A673 (cell line): ENCODE measurements at regions not wholly inside any gene's neighbourhood (a gene's known extent, or its start where the extent isn't known, plus 50 kb on each side); places are given as distances from the start of the nearest gene placed in this dataset.
"Not testable (repeated sequence)": the region's sequence is repeated elsewhere in the genome, so short reads cannot be mapped to it uniquely, and the experiment has no call there.

Experiments used
- BruUV-seq: library from RNA; stranded (reverse); fragments of 400-500 nt; replicated peaks from 2 replicates; lab custom pipeline; 2021; lab: Mats Ljungman, UMichigan
- CTCF ChIA-PET: fragments of 300-600 bp; sonication (Branson Sonifier 250); formaldehyde crosslinking; loops from one replicate; lab custom pipeline; 2022; ENCODE audit warnings: antibody characterized with exemption; lab: Charles Lee
- POLR2A ChIA-PET: fragments of 300-600 bp; sonication (Branson Sonifier 250); formaldehyde crosslinking; loops from one replicate; lab custom pipeline; 2022; ENCODE audit warnings: antibody characterized with exemption; ENCODE audit not compliant: low non-redundant PET; lab: Charles Lee
- DNase-seq: peaks from one replicate; pipeline ENCODE4 v3.0.0-alpha.2; 2015; ENCODE audit warnings: low spot score
- H3K27ac ChIP-seq: fragments of 200-600 bp; sonication (generic); 2 replicates; pipeline ENCODE4 v1.5.1; 2016; ENCODE audit warnings: mixed run types, low read depth, mild to moderate bottlenecking, mixed read lengths, antibody characterized with exemption, low read length; ENCODE audit not compliant: poor library complexity, severe bottlenecking
- H3K27me3 ChIP-seq: fragments of 200-600 bp; sonication (generic); replicated peaks from 2 replicates; pipeline ENCODE4 v1.6.1; 2017; ENCODE audit warnings: mixed run types, low read depth, mild to moderate bottlenecking, mixed read lengths, antibody characterized with exemption, low read length; ENCODE audit not compliant: insufficient read depth, poor library complexity
- H3K36me3 ChIP-seq: fragments of 200-600 bp; sonication (generic); 2 replicates; pipeline ENCODE4 v1.6.1; 2016; ENCODE audit warnings: mixed run types, mild to moderate bottlenecking, mixed read lengths, antibody characterized with exemption, low read length; ENCODE audit not compliant: insufficient read depth, poor library complexity, severe bottlenecking
- H3K4me1 ChIP-seq: fragments of 200-600 bp; sonication (generic); 2 replicates; pipeline ENCODE4 v1.6.1; 2017; ENCODE audit warnings: mixed run types, mild to moderate bottlenecking, mixed read lengths, antibody characterized with exemption, low read length; ENCODE audit not compliant: insufficient read depth, poor library complexity, severe bottlenecking
- H3K4me3 ChIP-seq: fragments of 200-600 bp; sonication (generic); 2 replicates; pipeline ENCODE4 v1.5.1; 2016; ENCODE audit warnings: low read depth, mixed run types, mild to moderate bottlenecking, mixed read lengths, low read length; ENCODE audit not compliant: poor library complexity, severe bottlenecking
- H3K9me3 ChIP-seq: fragments of 200-600 bp; sonication (generic); 2 replicates; pipeline ENCODE4 v1.6.1; 2016; ENCODE audit warnings: mixed run types, low read depth, mild to moderate bottlenecking, mixed read lengths, antibody characterized with exemption, low read length; ENCODE audit not compliant: poor library complexity, severe bottlenecking
- EZH2 ChIP-seq: fragments of 200-600 bp; sonication (generic); IDR thresholded peaks from 2 replicates; pipeline ENCODE4 v1.6.1; 2017; ENCODE audit warnings: borderline replicate concordance, low read depth, mild to moderate bottlenecking, mixed read lengths, antibody characterized with exemption, low read length; ENCODE audit not compliant: poor library complexity, severe bottlenecking
- intact Hi-C: fragments of 100-400 bp; cut with micrococcal nuclease; formaldehyde crosslinking; loops from one replicate; pipeline ENCODE4 v1.10.0; 2022; ENCODE audit not compliant: unreplicated experiment
- TF ChIP-seq, protein P1 (sequence below): fragments of 300-800, 200-600 bp; sonication (generic); conservative IDR thresholded peaks from 2 replicates; pipeline ENCODE4 v1.5.1; 2017; ENCODE audit warnings: low read depth, mild to moderate bottlenecking, antibody characterized with exemption, low read length, moderate library complexity, mixed read lengths

DNA sequence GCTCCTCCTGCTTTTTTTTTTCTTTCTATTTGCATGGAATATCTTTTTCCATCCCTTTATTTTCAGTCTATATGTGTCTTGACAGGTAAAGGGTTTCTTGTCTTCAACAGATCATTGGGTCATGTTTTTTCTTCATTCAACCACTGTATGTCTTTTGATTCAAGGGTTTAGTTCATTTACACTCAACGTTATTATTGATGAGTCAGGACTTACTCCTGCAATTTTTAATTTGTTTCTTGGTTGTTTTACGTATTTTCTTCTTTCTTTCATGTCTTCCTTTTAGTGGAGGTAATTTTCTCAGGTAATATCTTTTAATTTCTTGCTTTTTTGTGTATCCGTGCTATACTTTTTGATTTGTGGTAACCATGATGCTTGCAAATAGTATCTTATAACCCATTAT lies 429.1 kb upstream of the HTR1E start:
- ChIA-PET CTCF (no interaction called here), POLR2A (no interaction called here)
- H3K27ac ChIP-seq: no peak overlapping the region
- no peak overlapping the region for H3K4me3 ChIP-seq
- H3K27me3 ChIP-seq: no peaks in the 10 kb centered on the region
- H3K4me1 ChIP-seq: no peaks in the 10 kb centered on the region
- H3K36me3 ChIP-seq: no peaks in the 10 kb centered on the region
- intact Hi-C loops: no loop called here
- no peak for DNase-seq
- TF ChIP-seq, protein P1, sequence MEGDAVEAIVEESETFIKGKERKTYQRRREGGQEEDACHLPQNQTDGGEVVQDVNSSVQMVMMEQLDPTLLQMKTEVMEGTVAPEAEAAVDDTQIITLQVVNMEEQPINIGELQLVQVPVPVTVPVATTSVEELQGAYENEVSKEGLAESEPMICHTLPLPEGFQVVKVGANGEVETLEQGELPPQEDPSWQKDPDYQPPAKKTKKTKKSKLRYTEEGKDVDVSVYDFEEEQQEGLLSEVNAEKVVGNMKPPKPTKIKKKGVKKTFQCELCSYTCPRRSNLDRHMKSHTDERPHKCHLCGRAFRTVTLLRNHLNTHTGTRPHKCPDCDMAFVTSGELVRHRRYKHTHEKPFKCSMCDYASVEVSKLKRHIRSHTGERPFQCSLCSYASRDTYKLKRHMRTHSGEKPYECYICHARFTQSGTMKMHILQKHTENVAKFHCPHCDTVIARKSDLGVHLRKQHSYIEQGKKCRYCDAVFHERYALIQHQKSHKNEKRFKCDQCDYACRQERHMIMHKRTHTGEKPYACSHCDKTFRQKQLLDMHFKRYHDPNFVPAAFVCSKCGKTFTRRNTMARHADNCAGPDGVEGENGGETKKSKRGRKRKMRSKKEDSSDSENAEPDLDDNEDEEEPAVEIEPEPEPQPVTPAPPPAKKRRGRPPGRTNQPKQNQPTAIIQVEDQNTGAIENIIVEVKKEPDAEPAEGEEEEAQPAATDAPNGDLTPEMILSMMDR: no peak
- TF ChIP-seq EZH2: no peak
- H3K9me3 ChIP-seq: peaks cover 13% of the 10 kb centered on the region
- BruUV-seq: no TSS peak

DNA sequence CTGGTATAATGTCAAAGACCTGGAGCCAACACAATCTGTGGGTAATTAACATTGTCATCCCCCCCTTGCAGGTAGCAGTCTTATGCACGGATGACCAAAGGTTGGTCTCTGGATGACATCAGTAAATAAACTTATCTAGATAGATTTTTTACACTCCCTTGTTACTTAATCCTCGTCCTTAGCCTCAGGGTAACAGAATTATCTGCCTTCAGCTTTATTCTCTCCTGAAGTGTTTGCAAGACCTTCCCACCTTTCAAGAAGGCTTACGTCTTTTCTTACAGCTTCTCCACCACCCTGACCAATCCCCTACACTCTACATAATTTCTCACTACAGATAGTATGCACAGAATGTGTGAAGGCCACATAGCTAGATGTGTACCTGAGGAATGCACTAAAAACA lies 434.8 kb upstream of the HTR1E start:
- no peaks in the 10 kb centered on the region for H3K4me1 ChIP-seq
- peaks cover 6% of the 10 kb centered on the region for H3K9me3 ChIP-seq
- TF ChIP-seq, protein P1: no peak
- no peak for TF ChIP-seq EZH2
- DNase-seq: no peak
- intact Hi-C loops: no loop called here
- CTCF ChIA-PET: no interaction called here
- H3K27ac ChIP-seq: no peak overlapping the region
- H3K36me3 ChIP-seq: no peaks in the 10 kb centered on the region
- no TSS peak for BruUV-seq
- POLR2A ChIA-PET: no interaction called here
- no peak overlapping the region for H3K4me3 ChIP-seq
- no peaks in the 10 kb centered on the region for H3K27me3 ChIP-seq

DNA sequence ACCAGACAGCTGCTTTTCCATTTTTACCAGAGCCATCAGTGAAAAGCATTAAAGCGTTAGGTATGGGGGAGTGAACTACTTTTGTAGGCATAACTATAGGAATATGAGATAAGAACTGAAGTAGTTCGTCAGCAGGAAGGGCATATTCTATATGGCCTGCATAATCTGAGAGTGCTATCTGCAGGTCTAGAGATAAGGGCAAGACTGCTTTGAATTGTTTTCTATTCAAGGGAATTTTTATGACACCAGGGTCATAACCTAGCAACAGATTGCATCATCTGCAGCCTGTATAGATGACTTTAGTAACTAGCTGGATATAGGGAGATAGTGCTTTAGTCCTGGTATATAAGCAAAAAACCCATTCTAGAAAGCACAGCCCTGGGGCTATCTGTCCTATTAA lies 437.3 kb upstream of the HTR1E start:
- Histone ChIP-seq H3K36me3 (no peaks in the 10 kb centered on the region), H3K4me3 (no peak overlapping the region), H3K4me1 (no peaks in the 10 kb centered on the region), H3K27ac (no peak overlapping the region), H3K9me3 (peaks cover 1% of the 10 kb centered on the region), H3K27me3 (no peaks in the 10 kb centered on the region)
- TF ChIP-seq, protein P1: no peak
- no peak for TF ChIP-seq EZH2
- intact Hi-C loops: no loop called here
- BruUV-seq: no TSS peak
- POLR2A ChIA-PET: no interaction called here
- CTCF ChIA-PET: no interaction called here
- no peak for DNase-seq

DNA sequence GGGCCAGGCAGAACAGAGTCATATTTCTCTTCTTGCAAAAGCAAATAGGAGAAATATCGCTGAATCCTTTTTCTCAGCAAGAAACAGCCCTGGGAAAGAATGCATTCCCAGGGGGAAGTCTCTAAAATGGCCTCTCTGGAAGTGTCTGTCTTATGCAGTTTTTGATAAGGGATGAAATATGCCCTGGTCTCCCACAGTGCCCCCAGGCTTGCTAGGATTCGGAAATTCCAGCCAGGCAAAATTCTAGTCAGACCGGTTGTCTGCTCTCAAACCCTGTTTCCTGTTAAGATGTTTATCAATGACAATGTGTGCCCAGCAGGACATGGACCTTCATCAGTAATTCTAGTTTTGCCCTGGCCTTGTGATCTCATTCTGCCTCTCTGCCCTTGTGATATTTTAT lies 448.3 kb upstream of the HTR1E start:
- H3K9me3 ChIP-seq, BruUV-seq, H3K4me1 ChIP-seq, DNase-seq, intact Hi-C loops, H3K27ac ChIP-seq, H3K4me3 ChIP-seq, CTCF ChIA-PET, POLR2A ChIA-PET, H3K36me3 ChIP-seq, H3K27me3 ChIP-seq: not testable (repeated sequence)
